IMR-90 (cell line): ENCODE measurements at regions not wholly inside any gene's neighbourhood (a gene's known extent, or its start where the extent isn't known, plus 50 kb on each side); places are given as distances from the start of the nearest gene placed in this dataset.

Experiments used
- ATAC-seq: fragments of 200-7000 bp; cut with Tn5 transposase; 2 replicates; pipeline ENCODE4 v1.9.1; 2020; ENCODE audit warnings: low read depth, mild to moderate bottlenecking, moderate library complexity
- BruUV-seq: library from RNA; stranded (reverse); fragments of 400-500 nt; replicated peaks from 2 replicates; lab custom pipeline; 2021; lab: Mats Ljungman, UMichigan
- CTCF ChIA-PET: fragments of 300-600 bp; formaldehyde crosslinking; extraction: SDS; loops from one replicate; lab custom pipeline; 2021; ENCODE audit warnings: antibody characterized with exemption; lab: Yijun Ruan, JAX
- POLR2A ChIA-PET: fragments of 300-600 bp; sonication (Branson Sonifier 250); formaldehyde crosslinking; loops from one replicate; lab custom pipeline; 2022; ENCODE audit warnings: antibody characterized with exemption; ENCODE audit not compliant: unreplicated experiment; lab: Charles Lee
- DNase-seq: peaks from one replicate; pipeline ENCODE4 v3.0.0; 2013
- H2AFZ ChIP-seq: replicated peaks from 2 replicates; pipeline ENCODE3; 2013; ENCODE audit warnings: low read length, mild to moderate bottlenecking; ENCODE audit not compliant: poor library complexity
- H2AK5ac ChIP-seq: 2 replicates; pipeline ENCODE4 v1.6.1; 2013; ENCODE audit warnings: low read depth, low read length, inconsistent platforms
- H2AK9ac ChIP-seq: replicated peaks from 2 replicates; pipeline ENCODE3; 2013; ENCODE audit warnings: mild to moderate bottlenecking, low read depth, low read length, moderate library complexity; ENCODE audit not compliant: poor library complexity
- H2BK120ac ChIP-seq: 2 replicates; pipeline ENCODE4 v1.6.1; 2013; ENCODE audit warnings: low read depth, low read length, inconsistent platforms
- H2BK15ac ChIP-seq: 3 replicates; pipeline ENCODE4 v1.6.1; 2013; ENCODE audit warnings: low read depth, low read length, inconsistent platforms
- H2BK20ac ChIP-seq: 2 replicates; pipeline ENCODE4 v1.6.1; 2013; ENCODE audit warnings: low read depth, mild to moderate bottlenecking, inconsistent platforms, low read length, moderate library complexity
- H2BK5ac ChIP-seq: 2 replicates; pipeline ENCODE4 v1.6.1; 2013; ENCODE audit warnings: mild to moderate bottlenecking, low read depth, low read length, inconsistent platforms; ENCODE audit not compliant: poor library complexity, severe bottlenecking
- H3K14ac ChIP-seq: replicated peaks from 2 replicates; pipeline ENCODE4 v1.6.1; 2013; ENCODE audit warnings: low read depth, low read length, inconsistent platforms
- H3K18ac ChIP-seq: 2 replicates; pipeline ENCODE4 v1.6.1; 2013; ENCODE audit warnings: low read depth, low read length, control low read depth
- H3K23ac ChIP-seq: 2 replicates; pipeline ENCODE4 v1.6.1; 2013; ENCODE audit warnings: low read depth, low read length, inconsistent platforms
- H3K27ac ChIP-seq: 2 replicates; pipeline ENCODE4 v1.5.1; 2013; ENCODE audit warnings: mild to moderate bottlenecking, control low read depth, low read length; ENCODE audit not compliant: insufficient read depth
- H3K27me3 ChIP-seq: 2 replicates; pipeline ENCODE4 v1.6.1; 2013; ENCODE audit warnings: low read length; ENCODE audit not compliant: control insufficient read depth, insufficient read depth
- H3K36me3 ChIP-seq: 2 replicates; pipeline ENCODE4 v1.6.1; 2013; ENCODE audit warnings: low read length, mixed read lengths; ENCODE audit not compliant: control insufficient read depth, insufficient read depth
- H3K4ac ChIP-seq: 2 replicates; pipeline ENCODE4 v1.6.1; 2013; ENCODE audit warnings: low read depth, low read length, inconsistent platforms
- H3K4me1 ChIP-seq: 2 replicates; pipeline ENCODE4 v1.6.1; 2013; ENCODE audit warnings: low read length, mixed read lengths; ENCODE audit not compliant: control insufficient read depth, insufficient read depth
- H3K4me2 ChIP-seq: 2 replicates; pipeline ENCODE4 v1.6.1; 2013; ENCODE audit warnings: low read depth, mild to moderate bottlenecking, control low read depth, low read length, moderate library complexity
- H3K4me3 ChIP-seq: 2 replicates; pipeline ENCODE4 v1.5.1; 2013; ENCODE audit warnings: low read depth, mild to moderate bottlenecking, control low read depth, low read length, moderate library complexity; ENCODE audit not compliant: insufficient read depth
- H3K56ac ChIP-seq: 2 replicates; pipeline ENCODE4 v1.6.1; 2013; ENCODE audit warnings: low read length, inconsistent platforms; ENCODE audit not compliant: insufficient read depth; ENCODE audit errors: extremely low read depth
- H3K79me1 ChIP-seq, 2 experiments: 2 replicates each; pipeline ENCODE4 v1.6.1; 2013; ENCODE audit warnings: low read length in 2 of 2, inconsistent platforms in 1 of 2, low read depth in 1 of 2
- H3K9ac ChIP-seq: 2 replicates; pipeline ENCODE4 v1.6.1; 2013; ENCODE audit warnings: low read depth, low read length, control low read depth
- H3K9me1 ChIP-seq: 2 replicates; pipeline ENCODE4 v1.6.1; 2013; ENCODE audit warnings: low read length, inconsistent platforms; ENCODE audit not compliant: insufficient read depth
- H3K9me3 ChIP-seq: 2 replicates; pipeline ENCODE4 v1.6.1; 2013; ENCODE audit warnings: low read length; ENCODE audit not compliant: control insufficient read depth, insufficient read depth
- H4K20me1 ChIP-seq: 2 replicates; pipeline ENCODE4 v1.6.1; 2013; ENCODE audit warnings: low read length, inconsistent platforms; ENCODE audit not compliant: insufficient read depth
- H4K5ac ChIP-seq: 2 replicates; pipeline ENCODE4 v1.6.1; 2013; ENCODE audit warnings: mild to moderate bottlenecking, low read depth, low read length, control low read depth
- H4K8ac ChIP-seq, 2 experiments: 2 replicates each; pipeline ENCODE4 v1.6.1; 2013; ENCODE audit warnings: low read depth in 2 of 2, low read length in 2 of 2, control low read depth in 1 of 2, inconsistent platforms in 1 of 2
- H4K91ac ChIP-seq: 2 replicates; pipeline ENCODE4 v1.6.1; 2013; ENCODE audit warnings: low read depth, low read length, inconsistent platforms; ENCODE audit not compliant: insufficient read depth
- CEBPB ChIP-seq: IDR thresholded peaks from 2 replicates; pipeline ENCODE4 v1.6.1; 2012; ENCODE audit warnings: low read depth, low read length, improper control_type of control experiment
- FOS ChIP-seq: fragments of 150-350 bp; IDR thresholded peaks from 2 replicates; pipeline ENCODE4 v1.6.1; 2016; ENCODE audit warnings: low read depth, low read length
- MAFK ChIP-seq: IDR thresholded peaks from 2 replicates; pipeline ENCODE4 v1.6.1; 2012; ENCODE audit warnings: low read depth, low read length, improper control_type of control experiment
- MAZ ChIP-seq: IDR thresholded peaks from 2 replicates; pipeline ENCODE4 v1.6.1; 2012; ENCODE audit warnings: low read depth, mild to moderate bottlenecking, low read length, improper control_type of control experiment, moderate library complexity, borderline replicate concordance
- MXI1 ChIP-seq: IDR thresholded peaks from 2 replicates; pipeline ENCODE4 v1.6.1; 2012; ENCODE audit warnings: low read depth, mild to moderate bottlenecking, low read length, moderate library complexity, borderline replicate concordance
- NFE2L2 ChIP-seq: fragments of 150-350 bp; IDR thresholded peaks from 2 replicates; pipeline ENCODE4 v1.6.1; 2016; ENCODE audit warnings: low read depth, mild to moderate bottlenecking, low read length
- POLR2A ChIP-seq: IDR thresholded peaks from 2 replicates; pipeline ENCODE4 v1.6.1; 2012; ENCODE audit warnings: mild to moderate bottlenecking, low read depth, low read length
- RAD21 ChIP-seq: IDR thresholded peaks from 2 replicates; pipeline ENCODE4 v1.6.1; 2012; ENCODE audit warnings: low read length, improper control_type of control experiment
- RCOR1 ChIP-seq: IDR thresholded peaks from 2 replicates; pipeline ENCODE4 v1.6.1; 2012; ENCODE audit warnings: mild to moderate bottlenecking, low read length, improper control_type of control experiment; ENCODE audit not compliant: insufficient replicate concordance
- SMC3 ChIP-seq: fragments of 150-350 bp; IDR thresholded peaks from 2 replicates; pipeline ENCODE4 v1.6.1; 2016; ENCODE audit warnings: low read depth, mild to moderate bottlenecking, antibody characterized with exemption, low read length, moderate library complexity
- USF2 ChIP-seq: fragments of 150-350 bp; IDR thresholded peaks from 2 replicates; pipeline ENCODE4 v1.6.1; 2017; ENCODE audit warnings: mild to moderate bottlenecking, antibody characterized with exemption, low read length, low read depth
- WGBS, 2 experiments: methylation state at CpG; one replicate each; pipeline versions ENCODE4 v1.1.5 to v1.1.7; 2013; ENCODE audit warnings: missing lambda C conversion rate in 2 of 2; ENCODE audit not compliant: insufficient read length in 1 of 2; ENCODE audit errors: extremely low coverage in 2 of 2; 5-methylcytosine and 5-hydroxymethylcytosine counted together
- dilution Hi-C: fragments of 300-500 bp; cut with HindIII; formaldehyde crosslinking; loops from one replicate; pipeline ENCODE4 v1.14.3; 2018; ENCODE audit warnings: low sequenced_read_pairs; ENCODE audit not compliant: unreplicated experiment
- in situ Hi-C: fragments of 300-500 bp; cut with MboI; formaldehyde crosslinking; loops from 3 replicates; pipeline ENCODE4 v1.14.3; 2019; ENCODE audit warnings: low sequenced_read_pairs, inconsistent platforms, mixed read lengths
- intact Hi-C: fragments of 100-400 bp; cut with micrococcal nuclease; formaldehyde crosslinking; loops from 2 replicates; pipeline ENCODE4 v1.10.0; 2022
- TF ChIP-seq, protein P1 (sequence below): fragments of 150-350 bp; IDR thresholded peaks from 2 replicates; pipeline ENCODE4 v1.6.1; 2016; ENCODE audit warnings: low read depth, mild to moderate bottlenecking, low read length, moderate library complexity, borderline replicate concordance
- TF ChIP-seq, protein P2 (sequence below): conservative IDR thresholded peaks from 2 replicates; pipeline ENCODE4 v1.5.1; 2012; ENCODE audit warnings: mild to moderate bottlenecking, low read depth, low read length, improper control_type of control experiment

DNA sequence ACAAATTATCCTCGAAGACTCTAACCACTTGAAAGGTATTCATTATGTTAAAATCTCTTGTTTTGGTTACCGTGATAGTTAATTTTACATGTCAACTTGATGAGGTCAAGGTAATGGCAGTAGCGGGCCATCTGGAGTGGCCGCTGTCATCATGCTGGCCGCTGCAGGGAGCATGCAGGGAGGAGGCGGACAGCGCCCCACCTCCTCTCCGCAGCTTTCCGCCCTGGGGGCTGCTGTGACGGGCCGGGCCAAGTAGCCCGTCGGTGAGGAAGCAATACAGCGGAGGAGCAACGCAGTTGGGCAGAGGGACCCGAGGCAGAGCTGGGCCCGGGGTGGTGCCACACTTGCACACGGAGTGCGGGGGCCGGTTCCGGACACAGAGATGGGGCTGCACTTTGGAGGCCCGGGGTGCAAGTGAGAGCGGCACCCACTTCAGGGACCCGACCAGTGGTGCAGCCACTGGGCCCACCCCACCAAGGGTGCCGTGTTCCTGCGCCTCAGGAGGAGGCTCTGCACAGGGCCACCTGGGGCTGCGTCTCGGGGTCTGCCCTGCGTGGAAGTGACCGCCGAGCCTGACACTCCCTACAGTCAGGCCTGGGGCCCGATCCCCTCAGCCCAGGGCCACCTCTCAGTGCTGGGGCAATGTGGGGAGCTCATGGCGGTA is 452.4 kb downstream of the LRATD1 start:
- in situ Hi-C loops = no loop called here
- H3K23ac ChIP-seq = no peak overlapping the region
- DNase-seq = no peak
- H2AK5ac ChIP-seq = no peak overlapping the region
- H3K27me3 ChIP-seq = no peaks in the 10 kb centered on the region
- H4K8ac ChIP-seq = no peak overlapping the region
- POLR2A ChIA-PET = no interaction called here
- ATAC-seq = no peak
- H2BK15ac ChIP-seq = no peak overlapping the region
- H3K9me1 ChIP-seq = no peaks in the 10 kb centered on the region
- no peak overlapping the region for H3K4me2 ChIP-seq
- no peak overlapping the region for H2AK9ac ChIP-seq
- no peak overlapping the region for H3K14ac ChIP-seq
- no peak overlapping the region for H2AFZ ChIP-seq
- WGBS, 2 experiments = 73% methylated on average over 19 of the region's 33 CpGs; no CpG with 5 or more reads in 1 of the 2 experiments
- TF ChIP-seq CEBPB = no peak
- TF ChIP-seq POLR2A = no peak
- TF ChIP-seq, protein P1, sequence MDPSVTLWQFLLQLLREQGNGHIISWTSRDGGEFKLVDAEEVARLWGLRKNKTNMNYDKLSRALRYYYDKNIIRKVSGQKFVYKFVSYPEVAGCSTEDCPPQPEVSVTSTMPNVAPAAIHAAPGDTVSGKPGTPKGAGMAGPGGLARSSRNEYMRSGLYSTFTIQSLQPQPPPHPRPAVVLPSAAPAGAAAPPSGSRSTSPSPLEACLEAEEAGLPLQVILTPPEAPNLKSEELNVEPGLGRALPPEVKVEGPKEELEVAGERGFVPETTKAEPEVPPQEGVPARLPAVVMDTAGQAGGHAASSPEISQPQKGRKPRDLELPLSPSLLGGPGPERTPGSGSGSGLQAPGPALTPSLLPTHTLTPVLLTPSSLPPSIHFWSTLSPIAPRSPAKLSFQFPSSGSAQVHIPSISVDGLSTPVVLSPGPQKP = no peak
- no peak for TF ChIP-seq MAFK
- no peak for TF ChIP-seq RCOR1
- no peak for TF ChIP-seq FOS
- no peak for TF ChIP-seq USF2
- TF ChIP-seq, protein P2, sequence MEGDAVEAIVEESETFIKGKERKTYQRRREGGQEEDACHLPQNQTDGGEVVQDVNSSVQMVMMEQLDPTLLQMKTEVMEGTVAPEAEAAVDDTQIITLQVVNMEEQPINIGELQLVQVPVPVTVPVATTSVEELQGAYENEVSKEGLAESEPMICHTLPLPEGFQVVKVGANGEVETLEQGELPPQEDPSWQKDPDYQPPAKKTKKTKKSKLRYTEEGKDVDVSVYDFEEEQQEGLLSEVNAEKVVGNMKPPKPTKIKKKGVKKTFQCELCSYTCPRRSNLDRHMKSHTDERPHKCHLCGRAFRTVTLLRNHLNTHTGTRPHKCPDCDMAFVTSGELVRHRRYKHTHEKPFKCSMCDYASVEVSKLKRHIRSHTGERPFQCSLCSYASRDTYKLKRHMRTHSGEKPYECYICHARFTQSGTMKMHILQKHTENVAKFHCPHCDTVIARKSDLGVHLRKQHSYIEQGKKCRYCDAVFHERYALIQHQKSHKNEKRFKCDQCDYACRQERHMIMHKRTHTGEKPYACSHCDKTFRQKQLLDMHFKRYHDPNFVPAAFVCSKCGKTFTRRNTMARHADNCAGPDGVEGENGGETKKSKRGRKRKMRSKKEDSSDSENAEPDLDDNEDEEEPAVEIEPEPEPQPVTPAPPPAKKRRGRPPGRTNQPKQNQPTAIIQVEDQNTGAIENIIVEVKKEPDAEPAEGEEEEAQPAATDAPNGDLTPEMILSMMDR = no peak
- TF ChIP-seq MXI1 = no peak
- no peak for TF ChIP-seq SMC3
- no peak for TF ChIP-seq MAZ
- no peak for TF ChIP-seq NFE2L2
- no peak for TF ChIP-seq RAD21
- H2BK20ac ChIP-seq = no peak overlapping the region
- H3K56ac ChIP-seq = no peak overlapping the region
- CTCF ChIA-PET = no interaction called here
- H4K91ac ChIP-seq = no peak overlapping the region
- no peak overlapping the region for H3K4me3 ChIP-seq
- no TSS peak for BruUV-seq
- intact Hi-C loops = no loop called here
- dilution Hi-C loops = no loop called here
- no peak overlapping the region for H3K4ac ChIP-seq
- no peak overlapping the region for H2BK5ac ChIP-seq
- H3K9me3 ChIP-seq = no peaks in the 10 kb centered on the region
- H3K9ac ChIP-seq = no peak overlapping the region
- no peak overlapping the region for H3K18ac ChIP-seq
- H3K36me3 ChIP-seq = no peaks in the 10 kb centered on the region
- no peak overlapping the region for H4K5ac ChIP-seq
- H3K27ac ChIP-seq = no peak overlapping the region
- no peak overlapping the region for H2BK120ac ChIP-seq
- no peaks in the 10 kb centered on the region for H3K4me1 ChIP-seq
- H3K79me1 ChIP-seq = no peaks in the 10 kb centered on the region
- no peaks in the 10 kb centered on the region for H4K20me1 ChIP-seq
